GM12878 (cell line): ENCODE measurements at regions not wholly inside any gene's neighbourhood (a gene's known extent, or its start where the extent isn't known, plus 50 kb on each side); places are given as distances from the start of the nearest gene placed in this dataset.

ENCODE experiments used
- ATAC-seq: fragments of 200-7000 bp; cut with Tn5 transposase; 3 replicates; pipeline ENCODE4 v1.9.1; 2020; ENCODE audit warnings: mild to moderate bottlenecking, moderate library complexity
- BruUV-seq: library from RNA; stranded (reverse); fragments of 400-500 nt; replicated peaks from 2 replicates; lab custom pipeline; 2021; lab: Mats Ljungman, UMichigan
- CTCF ChIA-PET: fragments of 300-600 bp; sonication (Branson Sonifier 250); formaldehyde crosslinking; extraction: SDS; loops from one replicate; lab custom pipeline; 2021; ENCODE audit warnings: inconsistent platforms; lab: Yijun Ruan, JAX
- POLR2A ChIA-PET: fragments of 350-600 bp; formaldehyde crosslinking; extraction: SDS; loops from one replicate; lab custom pipeline; 2021; ENCODE audit warnings: inconsistent platforms; lab: Charles Lee
- RAD21 ChIA-PET: fragments of 300-600 bp; sonication (Branson Sonifier 250); formaldehyde crosslinking; loops from one replicate; lab custom pipeline; 2023; ENCODE audit warnings: antibody characterized with exemption; ENCODE audit not compliant: unreplicated experiment; lab: Charles Lee
- SMC1A ChIA-PET: fragments of 300-600 bp; sonication (Branson Sonifier 250); formaldehyde crosslinking; loops from one replicate; lab custom pipeline; 2023; ENCODE audit not compliant: unreplicated experiment, uncharacterized antibody; lab: Charles Lee
- DNase-seq: peaks from one replicate; pipeline ENCODE4 v3.0.0-alpha.2; 2011; ENCODE audit warnings: low read depth, low spot score
- FAIRE-seq: peaks from 3 replicates; lab custom pipeline; 2011; peaks lifted over from hg19 to GRCh38; lab: Jason Lieb, UNC
- H2AFZ ChIP-seq: 2 replicates; pipeline ENCODE4 v1.6.0; 2011; ENCODE audit warnings: low read depth, low read length, control low read depth; ENCODE audit not compliant: control insufficient read depth
- H3K27ac ChIP-seq: 2 replicates; pipeline ENCODE4 v1.5.1; 2011; ENCODE audit warnings: control low read depth; ENCODE audit not compliant: control insufficient read depth, insufficient read depth
- H3K27me3 ChIP-seq, 2 experiments: replicated peaks in 1 of 2; 2 replicates each; pipeline versions ENCODE4 v1.6.0 to v1.6.1; 2011; ENCODE audit warnings: low read length in 1 of 2; ENCODE audit not compliant: control insufficient read depth in 2 of 2, insufficient read depth in 2 of 2
- H3K36me3 ChIP-seq, 2 experiments: 2 replicates each; pipeline ENCODE4 v1.5.1; 2011; ENCODE audit warnings: low read length in 1 of 2; ENCODE audit not compliant: control insufficient read depth in 2 of 2, insufficient read depth in 2 of 2
- H3K4me1 ChIP-seq: 2 replicates; pipeline ENCODE4 v1.6.1; 2011; ENCODE audit warnings: mild to moderate bottlenecking, low read length, moderate library complexity, mixed read lengths; ENCODE audit not compliant: control insufficient read depth, insufficient read depth
- H3K4me2 ChIP-seq: 2 replicates; pipeline ENCODE4 v1.6.0; 2011; ENCODE audit warnings: control low read depth; ENCODE audit not compliant: control insufficient read depth, insufficient read depth
- H3K4me3 ChIP-seq: fragments of 200-600 bp; sonication (generic); 2 replicates; pipeline ENCODE4 v1.5.1; 2016
- H3K79me2 ChIP-seq: 2 replicates; pipeline ENCODE4 v1.6.0; 2011; ENCODE audit warnings: low read length; ENCODE audit not compliant: control insufficient read depth, insufficient read depth
- H3K9ac ChIP-seq: 2 replicates; pipeline ENCODE4 v1.8.0; 2011; ENCODE audit warnings: low read length, control low read depth, mixed read lengths; ENCODE audit not compliant: control insufficient read depth, insufficient read depth
- H3K9me3 ChIP-seq: replicated peaks from 3 replicates; pipeline ENCODE4 v1.5.1; 2011; ENCODE audit warnings: mild to moderate bottlenecking, low read length; ENCODE audit not compliant: control insufficient read depth, insufficient read depth
- H4K20me1 ChIP-seq: 2 replicates; pipeline ENCODE4 v1.6.0; 2011; ENCODE audit not compliant: control insufficient read depth, insufficient read depth
- BHLHE40 ChIP-seq, 2 experiments: fragments of 450-650 bp in 1 of 2; IDR thresholded peaks; 2 replicates each; pipeline ENCODE4 v1.6.1; 2011 to 2017; ENCODE audit warnings: low read depth in 2 of 2, borderline replicate concordance in 1 of 2, improper control_type of control experiment in 1 of 2, low read length in 1 of 2, mild to moderate bottlenecking in 1 of 2
- BMI1 ChIP-seq: fragments of 450-650 bp; IDR thresholded peaks from 2 replicates; pipeline ENCODE4 v1.6.1; 2016; ENCODE audit warnings: mild to moderate bottlenecking, moderate library complexity, borderline replicate concordance
- CBX3 ChIP-seq: fragments of 200-600 bp; sonication (generic); IDR thresholded peaks from 2 replicates; pipeline ENCODE4 v1.6.1; 2016; ENCODE audit warnings: low read depth, borderline replicate concordance
- E2F4 ChIP-seq: IDR thresholded peaks from 2 replicates; pipeline ENCODE4 v1.6.1; 2012; ENCODE audit warnings: low read depth, low read length, improper control_type of control experiment
- HDAC6 ChIP-seq: fragments of 200-600 bp; sonication (generic); IDR thresholded peaks from one replicate; pipeline ENCODE4 v1.8.0; 2017; ENCODE audit warnings: antibody characterized with exemption; ENCODE audit not compliant: unreplicated experiment
- MTA2 ChIP-seq: fragments of 450-650 bp; IDR thresholded peaks from 2 replicates; pipeline ENCODE4 v1.6.1; 2016; ENCODE audit warnings: low read depth, mild to moderate bottlenecking, moderate library complexity
- MXI1 ChIP-seq: fragments of 150-350 bp; IDR thresholded peaks from 2 replicates; pipeline ENCODE4 v1.6.1; 2011; ENCODE audit warnings: low read depth, mild to moderate bottlenecking, inconsistent platforms, low read length, improper control_type of control experiment
- NR2C2 ChIP-seq: IDR thresholded peaks from 2 replicates; pipeline ENCODE4 v1.6.1; 2011; ENCODE audit warnings: borderline replicate concordance, low read depth; ENCODE audit not compliant: control insufficient read depth, insufficient read length
- PBX3 ChIP-seq: IDR thresholded peaks from 2 replicates; pipeline ENCODE4 v1.6.1; 2011; ENCODE audit warnings: mild to moderate bottlenecking, low read depth, low read length, moderate library complexity; ENCODE audit not compliant: insufficient replicate concordance
- POLR2AphosphoS5 ChIP-seq: IDR thresholded peaks from 2 replicates; pipeline ENCODE4 v1.6.1; 2011; ENCODE audit warnings: mild to moderate bottlenecking, low read length, inconsistent platforms
- RBBP5 ChIP-seq: fragments of 200-600 bp; sonication (generic); conservative IDR thresholded peaks from 2 replicates; pipeline ENCODE4 v1.6.1; 2016
- RCOR1 ChIP-seq: conservative IDR thresholded peaks from 2 replicates; pipeline ENCODE4 v1.6.1; 2012; ENCODE audit warnings: low read depth, low read length, improper control_type of control experiment
- STAT1 ChIP-seq: fragments of 450-650 bp; conservative IDR thresholded peaks from 2 replicates; pipeline ENCODE4 v1.6.1; 2014; ENCODE audit warnings: antibody characterized with exemption, mild to moderate bottlenecking
- SUPT20H ChIP-seq: IDR thresholded peaks from 2 replicates; pipeline ENCODE4 v1.6.1; 2011; ENCODE audit warnings: low read depth, mild to moderate bottlenecking, low read length, moderate library complexity, borderline replicate concordance; ENCODE audit not compliant: control insufficient read depth
- USF1 ChIP-seq: IDR thresholded peaks from 2 replicates; pipeline ENCODE4 v1.6.1; 2011; ENCODE audit warnings: borderline replicate concordance, low read depth, mild to moderate bottlenecking, moderate library complexity, mixed read lengths, low read length; ENCODE audit not compliant: insufficient read depth; ENCODE audit errors: extremely low read length
- ZNF687 ChIP-seq: fragments of 450-650 bp; IDR thresholded peaks from 2 replicates; pipeline ENCODE4 v1.6.1; 2017; ENCODE audit warnings: mild to moderate bottlenecking, moderate library complexity
- ZZZ3 ChIP-seq: IDR thresholded peaks from 2 replicates; pipeline ENCODE4 v1.6.1; 2011; ENCODE audit warnings: low read depth; ENCODE audit not compliant: control insufficient read depth, insufficient read length
- WGBS: methylation state at CpG from one replicate; pipeline ENCODE4 v1.1.6; 2016; ENCODE audit warnings: low lambda C conversion rate; ENCODE audit not compliant: insufficient replicate concordance, insufficient coverage; ENCODE audit errors: missing lambda C conversion rate; 5-methylcytosine and 5-hydroxymethylcytosine counted together
- in situ Hi-C: fragments of 300-500 bp; cut with MboI; formaldehyde crosslinking; loops from 9 replicates; pipeline ENCODE4 v1.14.3; 2018; ENCODE audit warnings: mixed read lengths
- intact Hi-C: fragments of 100-400 bp; cut with micrococcal nuclease; formaldehyde crosslinking; loops from one replicate; pipeline ENCODE4 v1.14.2; 2022; ENCODE audit not compliant: unreplicated experiment

GRCh38 chr17:13757871-13758270, 156.1 kb upstream of the HS3ST3A1 start:
- no peak for TF ChIP-seq RCOR1
- TF ChIP-seq CBX3, result no peak
- no peak for TF ChIP-seq USF1
- no peak for TF ChIP-seq NR2C2
- TF ChIP-seq STAT1, result no peak
- TF ChIP-seq HDAC6, result no peak
- no peak for TF ChIP-seq MXI1
- no peak for TF ChIP-seq BHLHE40 (IDR thresholded peaks at IDR 0.05; ENCODE audit: borderline replicate concordance in 1 of 2, low read depth in 2 of 2, low read length in 1 of 2)
- TF ChIP-seq ZZZ3, result no peak
- TF ChIP-seq E2F4, result no peak
- no peak for TF ChIP-seq PBX3
- no peak for TF ChIP-seq SUPT20H
- no peak for TF ChIP-seq POLR2AphosphoS5
- TF ChIP-seq ZNF687, result no peak
- TF ChIP-seq MTA2, result no peak
- no peak for TF ChIP-seq BMI1
- TF ChIP-seq RBBP5, result no peak

More at GRCh38 chr17:13757871-13758270, 156.1 kb upstream of the HS3ST3A1 start:
- DNase-seq, result no peak
- Histone ChIP-seq H3K36me3 (no peaks in the 10 kb centered on the region), H2AFZ (no peak overlapping the region), H3K4me3 (no peak overlapping the region), H4K20me1 (no peaks in the 10 kb centered on the region), H3K27ac (no peak overlapping the region), H3K4me2 (no peak overlapping the region), H3K79me2 (no peaks in the 10 kb centered on the region), H3K9ac (no peak overlapping the region), H3K4me1 (no peaks in the 10 kb centered on the region), H3K27me3 (no peaks in the 10 kb centered on the region), H3K9me3 (no peaks in the 10 kb centered on the region)
- ChIA-PET SMC1A (no interaction called here), RAD21 (no interaction called here), POLR2A (no interaction called here), CTCF (no interaction called here)
- ATAC-seq, result no peak
- intact Hi-C loops (no loop called here), in situ Hi-C loops (no loop called here)
- no peak for FAIRE-seq
- WGBS, result 3% methylated on average over 2 of the region's 2 CpGs
- no TSS peak for BruUV-seq
